Stimulated activated CD8-positive, alpha-beta memory T cell treated with anti-CD3 and anti-CD28 coated beads, Interleukin-7, amount 100 ng/mL, for 4 hours (primary cell): ENCODE measurements at regions not wholly inside any gene's neighbourhood (a gene's known extent, or its start where the extent isn't known, plus 50 kb on each side); places are given as distances from the start of the nearest gene placed in this dataset.
"Not testable (repeated sequence)": the region's sequence is repeated elsewhere in the genome, so short reads cannot be mapped to it uniquely, and the experiment has no call there.

Source experiments
- DNase-seq, 2 donors: peaks; one replicate each; pipeline ENCODE4 v3.0.0-alpha.2; 2020; ENCODE audit warnings: low read depth in 2 of 2

DNA sequence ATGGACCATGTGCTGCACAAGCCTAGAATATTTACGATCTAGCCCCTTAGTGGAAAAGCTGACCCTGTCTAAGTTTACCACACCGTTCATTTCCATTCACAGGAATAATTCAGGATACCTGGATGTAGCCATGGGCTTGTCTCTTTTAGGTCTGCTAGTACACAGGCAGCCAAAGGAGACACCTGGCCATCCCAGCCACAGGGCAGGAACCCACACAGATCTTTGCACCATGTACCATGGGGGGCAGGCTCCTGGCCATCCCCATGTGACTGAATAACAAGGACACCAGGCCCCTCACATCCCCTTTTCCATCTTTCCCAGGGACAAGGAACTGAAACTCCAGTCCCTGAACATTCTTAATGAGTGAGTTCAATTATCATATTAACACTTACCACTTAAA is 467.3 kb upstream of the MYT1L start:
- no peak for DNase-seq

DNA sequence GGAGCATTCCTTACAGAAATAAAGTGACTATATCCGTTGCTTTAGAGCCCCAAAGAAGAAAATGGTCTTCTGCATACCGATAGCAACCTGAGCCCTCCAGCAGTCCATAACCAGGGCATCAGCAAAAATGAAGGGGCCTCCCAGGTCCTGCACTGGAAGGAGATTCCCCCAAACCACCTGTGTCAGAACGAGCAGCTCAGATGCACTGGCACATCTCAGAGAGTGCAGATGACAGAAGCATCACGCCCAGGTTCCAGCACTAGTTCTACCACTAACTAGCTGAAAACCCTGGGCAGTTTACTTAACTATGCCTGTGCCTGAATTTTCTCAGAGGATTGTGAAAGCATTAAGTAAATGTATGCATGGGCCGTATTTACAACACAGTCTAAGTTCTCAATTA is 466.7 kb upstream of the MYT1L start:
- DNase-seq, result no peak

DNA sequence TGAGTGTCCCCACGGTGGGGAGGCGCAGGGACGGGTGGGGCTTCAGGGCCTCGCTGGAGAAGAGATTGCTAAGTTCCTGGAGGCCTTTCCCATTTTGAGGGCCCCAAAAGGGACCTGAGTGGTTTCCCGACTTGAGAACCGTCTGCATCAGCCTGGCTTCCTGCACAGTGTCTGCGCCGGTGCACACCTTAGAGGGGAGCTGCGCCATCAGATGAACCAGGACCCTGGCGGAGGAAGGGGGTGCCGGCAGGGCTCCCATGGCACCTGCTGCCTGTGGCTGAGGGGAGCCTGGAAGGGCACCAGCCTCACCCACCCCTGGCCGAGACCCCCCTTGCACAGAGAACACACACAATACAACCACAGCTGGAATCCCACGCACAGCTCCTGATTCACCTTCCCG is 465.1 kb upstream of the MYT1L start:
- no peak for DNase-seq

DNA sequence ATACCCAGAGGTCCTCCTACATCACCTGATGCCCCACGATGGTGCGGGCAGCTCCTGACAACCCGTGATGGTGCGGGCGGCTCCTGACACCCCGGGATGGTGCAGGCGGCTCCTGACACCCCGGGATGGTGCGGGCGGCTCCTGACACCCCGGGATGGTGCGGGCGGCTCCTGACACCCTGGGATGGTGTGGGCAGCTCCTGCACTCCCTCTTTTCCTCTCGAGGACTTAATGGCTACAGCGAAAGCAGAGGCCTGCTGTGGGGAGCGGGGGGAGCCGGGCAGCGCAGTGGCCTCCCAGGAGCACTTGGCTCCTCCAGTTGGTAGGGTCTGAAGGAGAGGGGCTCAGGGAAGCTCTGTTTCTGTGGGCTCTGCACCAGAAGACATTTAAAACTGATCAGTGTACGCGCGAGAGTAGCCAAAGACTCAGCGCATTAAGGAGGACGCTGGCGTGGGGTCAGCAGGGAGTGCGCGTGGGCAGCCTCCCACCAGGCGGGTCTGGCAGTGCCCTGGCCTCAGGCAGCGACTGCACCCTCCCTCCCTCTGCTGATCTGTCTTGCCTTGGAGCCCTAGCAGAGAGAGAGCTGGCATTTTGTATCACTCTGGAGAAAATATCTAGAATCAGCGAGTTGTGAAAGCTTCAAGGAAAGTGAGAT is 464.5 kb upstream of the MYT1L start:
- DNase-seq, result no peak

DNA sequence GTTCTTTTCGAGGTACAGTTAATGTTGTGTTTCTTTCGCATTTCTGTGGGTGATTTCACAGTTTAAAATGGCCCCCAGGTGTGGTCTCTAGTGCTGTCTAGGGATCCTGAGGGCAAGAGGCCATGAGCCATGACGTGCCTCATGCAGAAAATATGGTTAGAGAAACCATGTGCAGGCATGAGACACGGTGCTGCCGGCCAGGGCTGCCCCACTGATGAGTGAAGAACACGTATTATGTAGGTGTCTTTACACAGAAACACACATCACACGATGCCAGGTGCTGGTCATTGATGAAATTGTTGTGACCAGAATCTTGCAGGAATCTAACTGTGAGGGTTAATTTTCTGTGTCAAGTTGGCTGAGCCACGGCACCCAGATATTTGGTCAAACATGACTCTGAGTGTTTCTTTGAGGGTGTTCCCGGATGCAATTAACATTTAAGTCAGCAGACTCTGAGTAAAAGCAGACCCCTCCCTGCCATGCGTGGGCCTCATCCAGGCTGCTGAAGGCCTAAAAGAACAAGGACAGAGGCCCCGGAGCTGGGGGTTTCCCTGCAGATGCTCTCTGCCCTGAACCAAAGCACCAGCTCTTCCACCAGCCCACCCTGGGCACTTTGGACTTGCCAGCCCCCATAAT is 463.0 kb upstream of the MYT1L start:
- no peak for DNase-seq

DNA sequence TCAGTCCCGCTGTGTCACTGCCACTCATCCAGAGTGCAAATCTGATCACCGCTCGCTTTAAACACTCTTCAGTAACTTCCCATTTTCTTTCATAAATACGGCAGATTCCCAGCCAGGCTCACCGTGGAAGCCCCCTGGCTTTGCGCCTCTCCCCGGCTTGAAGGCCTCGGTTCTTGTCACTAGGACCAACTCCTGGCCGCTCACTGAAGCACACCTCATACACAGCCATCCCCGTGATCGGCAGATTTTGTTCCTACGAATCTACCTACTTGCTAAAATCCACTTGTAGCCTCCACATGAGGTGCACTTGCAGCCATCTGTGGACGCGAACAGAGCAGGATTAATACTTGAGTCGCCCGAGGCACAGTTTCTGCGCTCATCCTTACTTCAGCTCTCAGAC is 462.4 kb upstream of the MYT1L start:
- DNase-seq, result no peak

DNA sequence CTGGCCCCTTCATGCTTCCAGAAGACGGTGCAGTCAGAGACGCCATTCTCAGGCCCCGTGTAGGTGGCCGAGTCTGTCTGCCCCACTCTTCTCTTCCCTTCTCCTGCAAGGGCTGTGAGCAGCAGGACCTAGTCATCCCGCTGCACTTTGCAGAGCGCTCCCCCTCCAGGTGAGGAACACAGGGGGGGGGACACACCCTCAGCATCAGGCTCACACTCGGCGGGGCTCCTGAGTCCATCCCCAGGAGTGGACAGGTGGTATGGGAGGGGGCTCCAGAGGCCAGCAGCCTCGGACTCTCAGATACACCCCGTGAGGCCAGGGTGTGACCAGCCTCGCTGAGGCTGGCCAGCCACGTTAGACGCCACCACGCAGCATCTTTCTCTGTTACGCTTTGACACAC is 460.5 kb upstream of the MYT1L start:
- DNase-seq, result no peak

DNA sequence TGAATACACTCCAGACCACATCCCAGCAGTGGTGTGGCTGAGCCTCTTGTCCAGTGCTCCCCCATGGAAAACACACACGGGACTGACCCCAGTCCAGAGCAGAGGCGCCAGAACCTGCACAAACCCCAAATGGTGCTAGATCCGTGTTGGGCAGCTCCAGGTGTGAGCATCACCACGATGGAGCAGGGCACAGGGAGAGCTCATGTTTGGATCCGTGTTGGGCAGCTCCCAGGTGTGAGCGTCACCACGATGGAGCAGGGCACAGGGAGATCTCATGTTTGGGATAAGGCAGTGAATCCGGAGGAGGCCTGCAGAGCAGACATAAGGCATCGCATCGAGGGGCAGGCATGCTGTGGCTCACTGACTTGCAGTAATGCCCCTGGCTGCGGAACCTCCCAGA is 460.0 kb upstream of the MYT1L start:
- DNase-seq, result no peak

DNA sequence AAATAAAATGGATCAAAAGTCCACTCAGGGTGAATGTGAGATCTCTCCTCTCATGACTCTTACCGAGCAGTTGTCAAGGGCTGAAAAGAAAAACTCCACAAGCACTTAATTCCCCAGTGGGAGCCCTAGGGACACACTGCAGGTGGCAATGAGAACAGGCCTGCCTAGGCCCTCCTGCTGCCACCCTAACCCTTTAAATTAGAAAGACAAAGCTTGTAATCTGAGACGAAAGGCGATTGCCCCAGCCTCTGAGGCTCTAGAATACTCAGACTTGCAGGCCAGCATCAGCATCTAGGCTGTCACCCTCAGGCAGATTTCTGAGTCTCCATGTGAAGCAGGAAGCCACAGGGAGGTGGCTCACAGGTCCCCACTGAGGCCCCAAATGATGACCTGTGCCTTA is 457.0 kb upstream of the MYT1L start:
- no peak for DNase-seq

DNA sequence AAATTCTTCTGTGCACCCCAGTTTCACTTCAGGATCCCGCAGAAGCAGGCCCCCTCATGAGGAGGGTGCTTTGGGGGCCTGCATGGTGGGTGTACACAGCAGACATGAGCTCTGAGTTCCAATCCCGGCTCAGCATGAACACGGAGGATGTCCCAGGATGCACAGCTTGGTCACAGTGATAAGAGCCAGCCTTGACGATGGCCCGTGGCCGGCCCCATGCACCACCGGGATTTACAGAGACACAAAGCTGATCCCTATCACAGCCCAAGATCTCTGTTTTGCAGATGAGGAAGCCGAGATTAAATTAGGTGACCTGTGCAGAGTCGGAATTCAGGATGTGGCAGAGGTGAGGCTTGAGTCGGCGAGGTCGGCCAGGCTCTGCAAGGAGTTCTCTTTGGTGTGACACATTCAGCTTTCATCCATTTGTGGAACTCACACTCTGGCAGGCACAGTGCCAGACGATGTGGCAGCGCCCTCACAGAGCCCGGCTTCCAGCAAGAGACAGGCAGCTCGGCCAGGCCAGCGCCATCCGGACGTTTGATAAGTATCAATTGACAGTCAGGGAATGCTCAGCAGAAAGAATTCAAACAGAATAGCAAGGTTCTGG is 456.3 kb upstream of the MYT1L start:
- DNase-seq, result no peak

DNA sequence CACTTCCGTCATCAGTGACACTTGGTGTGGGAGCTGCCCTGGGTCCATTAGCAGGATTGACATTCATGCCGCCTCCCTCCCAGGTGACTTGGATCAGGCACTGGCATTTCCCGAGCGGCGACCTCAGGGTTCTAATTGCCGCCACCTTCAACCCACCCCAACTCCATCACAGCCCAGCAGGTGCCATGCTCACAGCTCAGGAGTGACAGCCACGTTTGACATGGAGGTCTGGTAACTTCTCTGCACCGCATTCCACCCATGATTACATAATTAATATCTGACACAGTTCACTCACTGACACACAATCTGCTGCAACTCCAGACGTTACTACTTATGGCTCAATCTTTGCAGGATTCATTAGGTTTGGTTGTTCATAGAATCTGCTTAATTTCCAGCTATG is 450.9 kb upstream of the MYT1L start:
- DNase-seq, result no peak

DNA sequence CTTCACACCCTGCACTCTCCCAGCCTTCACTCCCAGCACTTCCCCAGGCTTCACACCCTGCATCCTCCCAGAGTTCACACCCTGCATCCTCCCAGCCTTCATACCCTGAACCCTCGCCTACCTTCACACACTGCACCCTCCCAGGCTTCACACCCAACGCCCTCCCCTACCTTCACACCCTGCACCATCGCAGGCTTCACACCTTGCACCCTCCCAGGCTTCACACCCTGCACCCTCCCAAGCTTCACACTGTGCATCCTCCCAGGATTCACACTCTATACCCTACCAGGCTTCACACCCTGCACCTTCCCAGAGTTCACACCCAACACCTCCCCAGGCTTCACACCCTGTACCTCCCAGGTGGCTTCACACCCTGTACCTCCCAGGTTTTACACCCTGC is 448.7 kb upstream of the MYT1L start:
- DNase-seq, result no peak

DNA sequence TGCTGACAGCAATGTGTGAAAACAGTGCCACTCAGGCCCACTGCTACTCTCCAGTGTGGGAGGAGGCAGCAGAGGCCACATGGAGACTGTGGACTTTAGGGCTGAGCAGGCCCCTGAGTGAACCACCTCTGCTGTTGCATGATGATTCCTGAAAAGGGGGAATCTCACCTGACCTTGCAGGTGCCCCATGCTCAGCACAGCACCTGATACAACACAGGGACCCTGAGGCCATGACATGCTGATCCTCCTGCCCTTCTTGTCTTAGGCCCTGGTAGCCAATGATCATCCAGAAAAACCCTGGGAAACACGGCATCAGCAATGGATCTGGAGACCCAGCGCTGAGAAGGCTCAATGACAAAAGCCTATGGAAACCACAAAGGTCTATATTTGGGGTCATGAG is 446.8 kb upstream of the MYT1L start:
- DNase-seq, result no peak

DNA sequence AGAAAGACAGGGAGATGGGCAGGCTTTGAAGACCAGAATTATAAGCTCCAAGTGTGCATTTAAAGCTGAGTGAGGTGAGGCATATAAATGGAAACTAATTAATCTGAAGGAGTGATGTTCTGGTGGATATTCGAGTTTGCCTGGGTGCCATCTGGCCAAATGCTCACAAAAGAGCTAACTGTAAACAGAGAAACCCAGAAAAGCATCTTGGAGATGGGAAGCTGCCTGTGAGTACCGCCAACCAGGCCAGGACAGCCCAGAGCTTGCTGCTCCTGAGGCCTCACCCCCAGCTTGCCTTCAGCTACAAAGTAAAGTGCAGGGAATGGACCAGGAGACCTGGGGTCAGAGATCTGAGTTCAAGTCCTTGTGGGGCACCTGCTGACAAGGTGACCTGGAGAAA is 446.1 kb upstream of the MYT1L start:
- DNase-seq, result no peak

DNA sequence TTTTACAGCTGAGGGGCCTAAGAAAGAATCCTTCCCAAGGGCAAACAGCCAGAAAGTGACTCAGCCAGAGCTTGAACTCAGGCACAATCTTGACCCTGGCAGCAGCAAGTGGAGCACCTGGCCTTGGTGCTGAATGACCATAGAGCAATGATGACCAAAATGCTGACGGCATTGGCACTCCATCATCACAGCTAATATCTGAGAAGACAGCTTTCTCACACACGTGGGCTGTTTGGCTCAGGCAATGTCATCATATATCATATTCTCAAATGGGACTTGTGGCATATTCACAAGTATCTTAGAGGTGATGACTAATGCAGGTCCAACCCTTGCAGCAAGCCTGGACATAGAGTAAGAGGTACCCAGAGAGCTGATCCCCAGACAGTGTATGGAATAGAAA is 443.9 kb upstream of the MYT1L start:
- DNase-seq, result no peak

DNA sequence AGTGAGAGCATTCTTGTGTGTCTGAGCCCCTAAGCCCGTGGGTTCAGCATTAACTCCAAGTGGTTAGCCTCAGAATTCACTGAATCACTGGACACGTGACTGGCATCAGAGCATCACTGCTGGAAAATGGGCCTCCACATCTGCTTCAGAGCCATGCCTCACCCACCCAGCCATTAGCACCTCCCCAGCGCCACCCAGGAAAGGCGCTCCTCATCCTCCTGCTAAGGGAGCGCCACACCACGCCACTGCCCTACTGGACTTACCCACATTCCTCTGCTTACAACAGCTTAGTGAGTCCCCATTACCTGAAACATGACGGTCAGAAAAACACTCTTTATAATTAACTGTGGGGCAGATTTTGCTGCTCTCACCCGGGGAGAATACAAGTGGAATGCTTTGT is 442.6 kb upstream of the MYT1L start:
- DNase-seq, result no peak

DNA sequence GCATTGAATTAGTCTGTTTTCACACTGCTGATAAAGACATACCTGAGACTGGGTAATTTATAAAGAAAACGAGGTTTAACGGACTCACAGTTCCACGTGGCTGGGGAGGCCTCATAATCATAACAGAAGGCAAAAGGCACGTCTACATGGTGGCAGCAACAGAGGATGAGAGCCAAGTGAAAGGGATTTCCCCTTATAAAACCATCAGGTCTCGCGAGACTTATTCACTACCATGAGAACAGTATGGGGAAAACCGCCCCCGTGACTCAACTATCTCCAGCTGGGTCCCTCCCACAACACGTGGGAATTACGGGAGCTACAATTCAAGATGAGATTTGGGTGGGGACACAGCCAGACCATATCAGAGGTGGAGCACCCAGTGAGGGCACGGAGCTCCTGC is 442.0 kb upstream of the MYT1L start:
- DNase-seq, result not testable (repeated sequence)

DNA sequence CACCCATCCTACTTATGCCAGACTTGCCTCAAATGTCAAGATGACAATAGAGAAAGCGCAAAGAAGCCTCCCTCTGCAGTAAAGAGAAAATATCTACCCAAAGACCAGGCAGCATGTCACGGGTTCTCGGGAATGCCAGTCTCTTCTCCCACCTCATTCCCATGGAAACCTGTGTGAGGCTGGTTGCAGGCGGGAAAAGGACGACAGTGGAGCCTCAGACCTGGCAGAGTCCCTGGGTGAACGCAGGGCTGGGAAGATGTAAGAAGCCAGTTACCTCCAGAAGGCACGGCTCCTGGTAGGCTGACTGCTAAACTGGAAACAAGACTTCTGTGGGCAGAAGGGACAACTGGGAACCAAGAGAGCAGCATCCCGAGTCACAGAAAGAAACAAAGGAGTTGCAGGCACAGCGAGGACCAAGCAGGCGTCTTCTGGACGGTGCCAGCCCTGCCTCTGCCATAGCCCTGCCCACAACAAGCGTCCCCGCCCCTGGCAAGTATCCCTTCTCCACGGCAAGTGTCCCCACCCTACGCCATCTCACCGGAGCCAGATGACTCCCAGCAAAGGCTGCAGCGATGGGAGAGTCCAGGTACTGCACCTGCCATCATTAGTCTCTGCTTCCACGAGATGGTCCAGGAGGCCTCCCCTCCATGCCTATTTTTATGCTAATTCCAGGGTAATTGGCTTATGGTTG is 440.8 kb upstream of the MYT1L start:
- no peak for DNase-seq

DNA sequence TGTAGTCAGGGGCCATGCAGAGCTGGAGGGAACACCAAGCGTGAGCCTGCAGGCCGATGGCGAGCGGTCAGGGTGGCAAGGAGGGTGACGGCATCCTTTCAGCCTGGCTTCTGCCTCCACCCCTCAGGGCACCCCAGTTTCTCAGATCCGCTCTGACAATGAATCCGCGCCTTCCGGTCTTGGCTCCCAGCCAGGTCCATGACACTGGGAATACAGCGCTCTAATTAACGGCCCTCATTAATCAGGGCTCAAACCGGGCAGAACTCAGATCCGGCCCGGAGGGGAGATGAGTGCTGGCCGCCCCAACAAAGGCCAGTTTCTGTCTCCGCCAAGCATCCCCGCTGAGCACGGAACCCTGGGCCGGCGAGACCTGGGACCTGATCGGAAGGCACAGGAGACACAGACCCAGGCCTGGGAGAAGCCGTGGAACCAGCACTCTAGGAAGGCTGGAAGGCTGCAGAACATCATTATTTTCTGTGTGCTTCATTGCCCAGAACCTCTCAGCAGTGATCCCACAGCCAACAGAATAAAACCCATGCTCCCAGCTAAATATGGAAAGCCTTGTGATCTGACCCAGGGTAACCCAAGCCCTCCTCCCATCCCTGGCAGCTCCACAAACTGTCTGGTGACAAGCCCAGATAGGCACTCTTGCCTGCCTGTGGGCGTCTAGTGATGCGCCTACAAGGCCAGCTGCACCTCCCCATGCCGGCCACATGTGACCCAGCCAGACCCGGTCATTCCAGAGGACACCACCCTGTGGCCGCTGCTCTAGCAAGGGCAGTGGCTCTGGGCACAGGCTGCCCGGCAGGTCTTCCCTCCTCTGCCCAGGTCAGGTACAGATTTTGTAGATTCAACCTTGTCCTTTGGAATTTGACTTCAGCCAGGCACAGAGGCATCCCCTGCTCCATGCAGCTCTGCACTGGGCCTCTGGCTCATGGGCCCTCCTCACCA is 438.7 kb upstream of the MYT1L start:
- DNase-seq, result no peak

DNA sequence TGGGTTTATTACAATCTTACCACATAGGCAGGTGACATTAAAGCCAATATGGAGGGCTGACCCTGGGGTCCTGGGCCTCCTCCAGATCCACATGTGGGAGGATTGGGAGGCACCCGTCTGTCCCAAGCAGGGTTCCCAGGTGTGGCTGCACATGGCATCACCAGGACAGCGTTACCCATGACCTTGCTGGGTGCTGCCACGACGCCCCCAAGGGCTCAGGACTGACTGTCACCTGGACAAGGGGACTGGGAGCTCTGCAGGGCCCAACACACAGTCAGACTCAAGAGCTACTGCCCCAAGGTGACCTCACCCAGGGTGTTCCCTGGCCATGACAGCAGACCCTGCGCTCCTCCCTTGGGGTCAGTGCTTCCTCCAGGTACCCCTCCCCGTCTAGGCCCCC is 437.4 kb upstream of the MYT1L start:
- DNase-seq, result no peak

DNA sequence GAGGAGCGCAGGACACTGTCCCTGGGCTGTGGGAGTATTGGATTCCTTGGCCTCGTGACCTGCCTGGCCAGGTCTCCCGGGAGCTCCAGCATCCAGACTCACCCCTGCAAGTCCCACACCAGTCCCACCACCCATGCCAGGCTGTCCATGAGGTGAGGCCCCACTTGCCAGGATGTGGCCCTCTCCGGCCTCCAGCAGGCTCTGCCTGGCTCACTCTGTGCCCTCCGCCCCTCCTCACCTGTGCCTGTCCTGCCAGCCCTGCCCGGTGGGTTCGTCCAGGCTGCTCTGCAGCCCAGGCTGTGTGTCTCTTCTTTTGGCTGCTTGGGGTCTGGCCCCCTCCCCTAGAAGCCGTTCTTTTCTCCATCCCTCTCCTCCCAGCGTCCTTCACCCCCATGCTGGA is 436.8 kb upstream of the MYT1L start:
- no peak for DNase-seq
